Keratinocyte (primary cell): ENCODE measurements at regions not wholly inside any gene's neighbourhood (a gene's known extent, or its start where the extent isn't known, plus 50 kb on each side); places are given as distances from the start of the nearest gene placed in this dataset.

Experiments used
- CTCF ChIP-seq, 3 experiments: IDR thresholded peaks in 1 of 3; conservative IDR thresholded peaks in 1 of 3; optimal IDR thresholded peaks in 1 of 3; 2 replicates in 2 of 3; 3 replicates in 1 of 3; pipeline versions ENCODE3 to v1.5.1; 2011; ENCODE audit warnings: low read length in 3 of 3, mild to moderate bottlenecking in 3 of 3, moderate library complexity in 2 of 3, control low read depth in 1 of 3, inconsistent platforms in 1 of 3; ENCODE audit not compliant: insufficient read depth in 2 of 3; ENCODE audit errors: extremely low read depth in 1 of 3
- EZH2 ChIP-seq: IDR thresholded peaks from one replicate; pipeline ENCODE4 v1.6.1; 2012; ENCODE audit warnings: inconsistent platforms, mild to moderate bottlenecking, low read length, moderate library complexity

GRCh38 chr6:134621858-134622257 is 303.9 kb upstream of the SGK1 start:
- TF ChIP-seq CTCF (optimal IDR thresholded peaks at IDR 0.05 in 1 of 3, IDR thresholded peaks at IDR 0.05 in 1 of 3, conservative IDR thresholded peaks at IDR 0.05 in 1 of 3; ENCODE audit: extremely low read depth in 1 of 3, insufficient read depth in 2 of 3, low read length in 3 of 3), result no peak
- TF ChIP-seq EZH2, result no peak
